ENCODE measurements at regions not wholly inside any gene's neighbourhood (a gene's known extent, or its start where the extent isn't known, plus 50 kb on each side); places are given as distances from the start of the nearest gene placed in this dataset.

- DNase-seq (ENCODE audit: insufficient read length, low spot score) = no peak
- FAIRE-seq = no peak
- TF ChIP-seq CTCF (IDR thresholded peaks at IDR 0.05; ENCODE audit: insufficient read depth, missing control alignments) = no peak
Measured at GRCh38 chr13:73259061-73260017, 200.5 kb downstream of the KLF5 start.

- FAIRE-seq (no peak), DNase-seq (ENCODE audit: insufficient read length, low spot score) (no peak)
- no peak for TF ChIP-seq CTCF (IDR thresholded peaks at IDR 0.05; ENCODE audit: insufficient read depth, missing control alignments)
Measured at GRCh38 chr13:73258406-73258805, 199.6 kb downstream of the KLF5 start.

- DNase-seq (ENCODE audit: insufficient read length, low spot score) (no peak), FAIRE-seq (no peak)
- TF ChIP-seq CTCF (IDR thresholded peaks at IDR 0.05; ENCODE audit: insufficient read depth, missing control alignments) = no peak
Measured at GRCh38 chr13:73254827-73255226, 196.0 kb downstream of the KLF5 start.

GRCh38 chr13:73251626-73252265 is 192.9 kb downstream of the KLF5 start:
- FAIRE-seq (no peak), DNase-seq (ENCODE audit: insufficient read length, low spot score) (no peak)
- TF ChIP-seq CTCF (IDR thresholded peaks at IDR 0.05; ENCODE audit: insufficient read depth, missing control alignments) = no peak

GRCh38 chr13:73250061-73250460 is 191.3 kb downstream of the KLF5 start:
- no peak for TF ChIP-seq CTCF (IDR thresholded peaks at IDR 0.05; ENCODE audit: insufficient read depth, missing control alignments)
- FAIRE-seq (no peak), DNase-seq (ENCODE audit: insufficient read length, low spot score) (no peak)

- FAIRE-seq (no peak), DNase-seq (ENCODE audit: insufficient read length, low spot score) (no peak)
Measured at GRCh38 chr13:73248711-73249580, 190.1 kb downstream of the KLF5 start.

More at GRCh38 chr13:73248711-73249580, 190.1 kb downstream of the KLF5 start:
- TF ChIP-seq CTCF (IDR thresholded peaks at IDR 0.05; ENCODE audit: insufficient read depth, missing control alignments) = no peak

Measured in D721Med (cell line).